Choroid plexus epithelial cell (primary cell): ENCODE measurements at regions not wholly inside any gene's neighbourhood (a gene's known extent, or its start where the extent isn't known, plus 50 kb on each side); places are given as distances from the start of the nearest gene placed in this dataset.

Source experiments
- DNase-seq: peaks from one replicate; pipeline ENCODE4 v3.0.0-alpha.2; 2010; ENCODE audit warnings: low read depth
- H3K4me3 ChIP-seq: 2 replicates; pipeline ENCODE4 v1.5.1; 2011; ENCODE audit warnings: low read depth, mild to moderate bottlenecking, control low read depth, low read length, moderate library complexity
- CTCF ChIP-seq: conservative IDR thresholded peaks from 2 replicates; pipeline ENCODE4 v1.5.1; 2011; ENCODE audit warnings: low read depth, mild to moderate bottlenecking, control low read depth, inconsistent platforms, low read length, moderate library complexity

GRCh38 chr7:24039991-24040624 lies 243.9 kb upstream of the NPY start:
- H3K4me3 ChIP-seq = no peak overlapping the region
- DNase-seq = no peak
- TF ChIP-seq CTCF = no peak

GRCh38 chr7:24042028-24042427 lies 242.0 kb upstream of the NPY start:
- no peak overlapping the region for H3K4me3 ChIP-seq
- TF ChIP-seq CTCF = no peak
- no peak for DNase-seq

DNA sequence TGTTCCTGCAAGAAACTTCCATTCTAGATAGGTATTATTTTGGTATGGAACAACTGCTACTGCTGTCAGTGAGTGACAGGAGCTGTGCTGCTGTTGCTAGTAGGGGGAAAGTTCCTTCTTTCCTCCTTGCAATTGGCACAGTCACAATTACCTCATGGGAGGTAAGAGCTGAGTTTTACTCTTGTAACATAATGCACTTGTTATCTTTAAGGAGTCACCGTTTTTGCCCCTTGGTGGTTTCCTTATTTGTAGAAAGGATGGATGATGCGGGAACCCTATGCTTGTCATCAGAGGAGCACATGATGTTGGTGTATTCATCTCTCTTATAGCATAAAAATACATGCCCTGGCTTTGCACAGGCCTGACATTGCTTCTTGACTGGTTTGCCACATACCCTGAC lies 234.7 kb upstream of the NPY start:
- no peak for DNase-seq
- TF ChIP-seq CTCF = no peak

DNA sequence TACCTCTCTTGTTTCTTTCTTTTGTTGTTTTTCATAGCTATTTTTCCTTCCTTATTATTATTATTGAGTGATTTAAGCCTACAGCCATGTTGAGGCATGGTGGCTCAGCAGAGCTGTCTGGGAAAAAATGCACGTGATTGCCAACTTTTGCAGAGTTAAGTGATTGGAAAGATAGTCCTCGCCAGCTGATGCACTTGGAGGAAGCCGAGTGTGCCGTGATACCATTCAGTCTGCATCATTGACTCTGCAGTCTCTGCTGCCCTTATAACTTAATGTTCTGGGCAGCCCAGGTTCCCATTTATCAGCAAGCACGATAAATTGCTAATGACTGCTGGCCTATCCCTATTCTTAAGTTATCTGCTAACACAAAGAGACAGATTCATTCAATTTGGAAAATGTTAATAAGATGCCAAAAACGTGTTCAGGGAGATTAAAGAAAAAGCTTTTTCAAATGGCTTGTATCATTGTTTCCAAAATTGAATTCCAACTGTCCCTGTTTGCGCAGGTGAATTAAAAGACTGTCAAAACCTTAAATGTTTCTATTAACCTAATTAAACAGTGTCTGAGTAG lies 232.9 kb upstream of the NPY start:
- no peak for DNase-seq
- TF ChIP-seq CTCF = no peak
- no peak overlapping the region for H3K4me3 ChIP-seq

More for the DNA sequence above, 234.7 kb upstream of the NPY start:
- H3K4me3 ChIP-seq = no peak overlapping the region

GRCh38 chr7:24051651-24052050 lies 232.3 kb upstream of the NPY start:
- no peak for DNase-seq
- TF ChIP-seq CTCF = no peak
- no peak overlapping the region for H3K4me3 ChIP-seq

GRCh38 chr7:24052572-24053260 lies 231.3 kb upstream of the NPY start:
- H3K4me3 ChIP-seq = no peak overlapping the region
- peak; percentile 6 for DNase-seq
- TF ChIP-seq CTCF = no peak
